Activated T-helper 9 cell treated with anti-CD3 and anti-CD28 coated beads, Interleukin-2, amount 50 U/mL, for 16 hours (primary cell): ENCODE measurements at regions not wholly inside any gene's neighbourhood (a gene's known extent, or its start where the extent isn't known, plus 50 kb on each side); places are given as distances from the start of the nearest gene placed in this dataset.
"Not testable (repeated sequence)": the region's sequence is repeated elsewhere in the genome, so short reads cannot be mapped to it uniquely, and the experiment has no call there.

Source experiments
- DNase-seq: peaks from one replicate; pipeline ENCODE4 v3.0.0-alpha.2; 2020; ENCODE audit warnings: low read depth

GRCh38 chr3:21894459-21895340 lies 143.7 kb upstream of the ZNF385D start:
- DNase-seq = no peak

GRCh38 chr3:21898316-21898715 lies 147.3 kb upstream of the ZNF385D start:
- no peak for DNase-seq

GRCh38 chr3:21901484-21901883 lies 150.5 kb upstream of the ZNF385D start:
- no peak for DNase-seq

- DNase-seq = no peak
These were observed 151.9 kb upstream of the ZNF385D start for GRCh38 chr3:21902956-21903355.

- DNase-seq = no peak
These were observed 158.1 kb upstream of the ZNF385D start for GRCh38 chr3:21909096-21909495.

GRCh38 chr3:21912711-21913110 lies 161.7 kb upstream of the ZNF385D start:
- no peak for DNase-seq

- no peak for DNase-seq
These were observed 162.8 kb upstream of the ZNF385D start for GRCh38 chr3:21913791-21914190.

GRCh38 chr3:21914451-21914850 lies 163.4 kb upstream of the ZNF385D start:
- no peak for DNase-seq

- DNase-seq = no peak
These were observed 168.4 kb upstream of the ZNF385D start for GRCh38 chr3:21919383-21919782.

GRCh38 chr3:21920421-21920861 lies 169.4 kb upstream of the ZNF385D start:
- no peak for DNase-seq

GRCh38 chr3:21923156-21923555 lies 172.1 kb upstream of the ZNF385D start:
- not testable (repeated sequence) for DNase-seq

- no peak for DNase-seq
These were observed 176.3 kb upstream of the ZNF385D start for GRCh38 chr3:21927261-21927660.

- no peak for DNase-seq
These were observed 183.6 kb upstream of the ZNF385D start for GRCh38 chr3:21934591-21934990.

- no peak for DNase-seq
These were observed 185.2 kb upstream of the ZNF385D start for GRCh38 chr3:21936207-21936606.

- DNase-seq = no peak
These were observed 187.3 kb upstream of the ZNF385D start for GRCh38 chr3:21938267-21938681.

GRCh38 chr3:21942328-21942727 lies 191.3 kb upstream of the ZNF385D start:
- DNase-seq = no peak

GRCh38 chr3:21944251-21944650 lies 193.2 kb upstream of the ZNF385D start:
- no peak for DNase-seq

GRCh38 chr3:21952856-21953255 lies 201.8 kb upstream of the ZNF385D start:
- no peak for DNase-seq

GRCh38 chr3:21954709-21955108 lies 203.7 kb upstream of the ZNF385D start:
- no peak for DNase-seq

GRCh38 chr3:21955406-21955805 lies 204.4 kb upstream of the ZNF385D start:
- DNase-seq = no peak

GRCh38 chr3:21960033-21960432 lies 209.0 kb upstream of the ZNF385D start:
- no peak for DNase-seq

- no peak for DNase-seq
These were observed 211.4 kb upstream of the ZNF385D start for GRCh38 chr3:21962456-21962855.

GRCh38 chr3:21966457-21966856 lies 215.4 kb upstream of the ZNF385D start:
- DNase-seq = not testable (repeated sequence)

- no peak for DNase-seq
These were observed 228.7 kb upstream of the ZNF385D start for GRCh38 chr3:21979706-21980105.
